ENCODE measurements at regions not wholly inside any gene's neighbourhood (a gene's known extent, or its start where the extent isn't known, plus 50 kb on each side); places are given as distances from the start of the nearest gene placed in this dataset.

- TF ChIP-seq FOXP2 (optimal IDR thresholded peaks at IDR 0.05; ENCODE audit: borderline replicate concordance, extremely low read depth, extremely low read length, insufficient read depth) (no peak), TAF1 (IDR thresholded peaks at IDR 0.05; ENCODE audit: borderline replicate concordance, insufficient read depth, low read length) (no peak), POLR2AphosphoS5 (IDR thresholded peaks at IDR 0.05; ENCODE audit: low read depth, low read length) (no peak)
Observed at GRCh38 chr5:136738829-136739228, 373.5 kb upstream of the TRPC7 start.
